ENCODE measurements at regions not wholly inside any gene's neighbourhood (a gene's known extent, or its start where the extent isn't known, plus 50 kb on each side); places are given as distances from the start of the nearest gene placed in this dataset.
"Not testable (repeated sequence)": the region's sequence is repeated elsewhere in the genome, so short reads cannot be mapped to it uniquely, and the experiment has no call there.

DNA sequence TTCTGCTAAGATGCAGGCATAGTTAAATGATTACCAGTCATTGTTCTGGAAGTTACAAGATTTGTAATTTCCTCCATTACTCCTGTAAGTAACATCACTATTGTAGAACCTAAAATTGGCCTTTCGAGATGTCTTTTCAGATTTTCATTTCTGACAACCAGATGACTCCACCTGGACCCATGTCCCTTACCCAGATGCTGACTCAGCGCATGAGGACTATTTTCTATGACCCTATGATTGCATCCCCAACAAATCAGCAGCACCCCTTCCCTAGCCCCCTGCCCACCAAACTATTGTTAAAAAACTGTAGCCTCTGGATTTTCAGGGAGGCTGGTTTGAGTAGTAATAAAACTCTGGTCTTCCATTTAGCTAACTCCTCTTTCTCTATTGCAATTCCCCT lies 55.2 kb upstream of the RCBTB2 start:
- TF ChIP-seq SPI1 (IDR thresholded peaks at IDR 0.05; ENCODE audit: borderline replicate concordance, low read depth) = no peak
- Histone ChIP-seq H3K27me3 (ENCODE audit: insufficient read depth, poor library complexity, severe bottlenecking) (no peaks in the 10 kb centered on the region), H3K4me3 (replicated peaks; ENCODE audit: insufficient read depth, low read length) (no peak overlapping the region), H3K27ac (replicated peaks) (no peak overlapping the region)
- DNase-seq (ENCODE audit: low read depth in 1 of 2, low spot score in 1 of 2) = no peak

DNA sequence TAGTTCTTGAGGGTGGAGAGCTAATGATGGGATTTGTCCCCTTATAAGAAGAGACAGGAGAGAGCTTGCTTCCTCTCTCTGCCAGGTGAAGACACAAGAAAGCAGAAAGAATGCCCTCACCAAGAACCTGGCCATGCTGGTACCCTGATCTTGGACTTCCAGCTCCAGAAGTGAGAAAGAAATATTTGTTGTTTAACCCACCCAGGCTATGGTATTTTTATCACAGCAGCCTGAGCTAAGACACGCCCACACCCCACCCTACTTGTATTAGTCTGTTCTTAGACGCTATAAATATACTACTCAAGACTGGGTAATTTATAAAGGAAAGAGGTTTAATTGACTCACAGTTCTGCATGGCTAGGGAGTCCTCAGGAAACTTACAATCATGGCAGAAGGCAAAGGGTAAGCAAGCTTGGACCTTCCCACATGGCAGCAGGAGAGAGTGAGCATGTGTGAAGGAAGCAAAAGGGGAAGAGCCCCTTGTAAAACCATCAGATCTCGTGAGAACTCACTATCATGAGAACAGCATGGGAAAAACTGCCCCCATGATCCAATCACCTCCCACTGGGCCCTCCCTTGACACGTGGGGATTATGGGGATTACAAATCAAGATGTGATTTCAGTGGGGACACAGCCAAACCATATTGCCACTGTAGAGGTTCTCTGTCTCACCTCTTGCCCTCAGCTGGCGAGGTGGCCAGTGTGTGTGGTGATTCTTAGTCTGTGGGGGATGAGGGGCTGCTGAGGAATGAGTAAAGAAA lies 57.4 kb upstream of the RCBTB2 start:
- TF ChIP-seq GABPA (IDR thresholded peaks at IDR 0.05; ENCODE audit: low read depth) = no peak
- TF ChIP-seq SPI1 (IDR thresholded peaks at IDR 0.05; ENCODE audit: borderline replicate concordance, low read depth) = no peak
- TF ChIP-seq POLR2AphosphoS5 (IDR thresholded peaks at IDR 0.05; ENCODE audit: low read depth) = no peak
- no peak for TF ChIP-seq REST (IDR thresholded peaks at IDR 0.05; ENCODE audit: insufficient replicate concordance, low read depth)
- TF ChIP-seq, protein P1, sequence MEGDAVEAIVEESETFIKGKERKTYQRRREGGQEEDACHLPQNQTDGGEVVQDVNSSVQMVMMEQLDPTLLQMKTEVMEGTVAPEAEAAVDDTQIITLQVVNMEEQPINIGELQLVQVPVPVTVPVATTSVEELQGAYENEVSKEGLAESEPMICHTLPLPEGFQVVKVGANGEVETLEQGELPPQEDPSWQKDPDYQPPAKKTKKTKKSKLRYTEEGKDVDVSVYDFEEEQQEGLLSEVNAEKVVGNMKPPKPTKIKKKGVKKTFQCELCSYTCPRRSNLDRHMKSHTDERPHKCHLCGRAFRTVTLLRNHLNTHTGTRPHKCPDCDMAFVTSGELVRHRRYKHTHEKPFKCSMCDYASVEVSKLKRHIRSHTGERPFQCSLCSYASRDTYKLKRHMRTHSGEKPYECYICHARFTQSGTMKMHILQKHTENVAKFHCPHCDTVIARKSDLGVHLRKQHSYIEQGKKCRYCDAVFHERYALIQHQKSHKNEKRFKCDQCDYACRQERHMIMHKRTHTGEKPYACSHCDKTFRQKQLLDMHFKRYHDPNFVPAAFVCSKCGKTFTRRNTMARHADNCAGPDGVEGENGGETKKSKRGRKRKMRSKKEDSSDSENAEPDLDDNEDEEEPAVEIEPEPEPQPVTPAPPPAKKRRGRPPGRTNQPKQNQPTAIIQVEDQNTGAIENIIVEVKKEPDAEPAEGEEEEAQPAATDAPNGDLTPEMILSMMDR (IDR thresholded peaks at IDR 0.05; ENCODE audit: insufficient read depth, low read length) = no peak
- no peak overlapping the region for H3K4me3 ChIP-seq (replicated peaks; ENCODE audit: insufficient read depth, low read length)
- no peak for DNase-seq (ENCODE audit: low read depth in 1 of 2, low spot score in 1 of 2)
- no peak overlapping the region for H3K27ac ChIP-seq (replicated peaks)
- H3K27me3 ChIP-seq (ENCODE audit: insufficient read depth, poor library complexity, severe bottlenecking) = no peaks in the 10 kb centered on the region

DNA sequence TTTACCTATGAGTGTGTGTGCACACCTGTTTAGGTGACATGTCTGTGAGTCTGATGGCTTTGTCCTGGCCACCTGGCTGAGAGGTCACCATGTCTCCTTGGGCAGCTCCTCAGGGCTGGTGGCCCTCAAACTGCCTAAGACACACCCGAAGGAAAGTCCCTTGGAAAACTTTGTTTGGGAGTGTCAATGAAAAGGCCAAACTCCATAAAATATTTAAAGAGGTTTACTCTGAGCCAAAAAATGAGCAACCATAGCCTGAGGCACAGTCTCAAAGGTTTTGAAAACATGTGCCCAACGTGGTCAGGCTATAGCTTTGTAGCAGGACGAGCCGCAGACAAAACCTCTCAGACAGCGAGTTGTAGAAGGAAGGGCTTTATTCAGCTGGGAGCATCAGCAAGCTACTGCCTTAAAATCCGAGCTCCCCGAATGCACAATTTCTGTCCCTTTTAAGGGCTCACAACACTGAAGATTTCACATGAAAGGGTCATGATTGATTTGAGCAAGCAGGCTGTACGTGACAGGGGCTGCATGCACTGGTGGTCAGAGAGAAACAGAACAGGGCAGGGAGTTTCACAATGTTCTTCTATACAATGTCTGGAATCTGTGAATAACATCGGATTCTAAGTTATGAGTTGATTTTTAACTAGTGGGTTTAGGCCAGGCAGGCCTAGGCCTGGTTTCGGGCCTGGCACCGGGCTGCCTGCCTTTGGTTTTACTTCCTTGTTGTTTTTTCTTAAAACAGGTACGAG lies 58.4 kb upstream of the RCBTB2 start:
- not testable (repeated sequence) for DNase-seq (ENCODE audit: low read depth in 1 of 2, low spot score in 1 of 2); H3K27me3 ChIP-seq (ENCODE audit: insufficient read depth, poor library complexity, severe bottlenecking); H3K4me3 ChIP-seq (replicated peaks; ENCODE audit: insufficient read depth, low read length); H3K27ac ChIP-seq (replicated peaks)

- Histone ChIP-seq H3K27ac (replicated peaks) (no peak overlapping the region), H3K4me3 (replicated peaks; ENCODE audit: insufficient read depth, low read length) (no peak overlapping the region), H3K27me3 (ENCODE audit: insufficient read depth, poor library complexity, severe bottlenecking) (no peaks in the 10 kb centered on the region)
- TF ChIP-seq GABPA (IDR thresholded peaks at IDR 0.05; ENCODE audit: low read depth) = no peak
- DNase-seq (ENCODE audit: low read depth in 1 of 2, low spot score in 1 of 2) = no peak
These were observed 59.2 kb upstream of the RCBTB2 start for GRCh38 chr13:48591889-48592687.

DNA sequence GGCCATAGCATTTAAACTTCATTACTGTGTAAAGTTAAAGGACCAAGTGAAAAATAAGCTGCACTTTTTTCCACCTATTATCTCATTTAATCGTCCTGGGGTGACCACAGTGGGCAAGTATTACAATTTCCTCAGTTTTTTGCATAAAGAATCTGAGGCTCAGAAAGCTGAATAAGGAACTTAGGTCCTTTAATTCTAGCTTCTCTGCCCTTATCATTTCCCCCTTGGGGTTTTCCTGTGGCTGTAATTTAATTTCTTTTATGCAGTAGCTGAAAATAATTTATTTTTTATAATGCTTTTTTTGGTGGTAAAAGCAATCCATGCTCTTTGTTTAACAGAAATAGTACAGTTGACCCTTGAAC lies 59.8 kb upstream of the RCBTB2 start:
- H3K4me3 ChIP-seq (replicated peaks; ENCODE audit: insufficient read depth, low read length) = no peak overlapping the region
- H3K27ac ChIP-seq (replicated peaks) = no peak overlapping the region
- no peak for DNase-seq (ENCODE audit: low read depth in 1 of 2, low spot score in 1 of 2)
- no peaks in the 10 kb centered on the region for H3K27me3 ChIP-seq (ENCODE audit: insufficient read depth, poor library complexity, severe bottlenecking)
- TF ChIP-seq GABPA (IDR thresholded peaks at IDR 0.05; ENCODE audit: low read depth) (no peak), POLR2AphosphoS5 (IDR thresholded peaks at IDR 0.05; ENCODE audit: low read depth) (no peak), REST (IDR thresholded peaks at IDR 0.05; ENCODE audit: insufficient replicate concordance, low read depth) (no peak), SPI1 (IDR thresholded peaks at IDR 0.05; ENCODE audit: borderline replicate concordance, low read depth) (no peak)
- TF ChIP-seq, protein P1 (IDR thresholded peaks at IDR 0.05; ENCODE audit: insufficient read depth, low read length) = no peak

All from HL-60 (cell line).